T-helper 1 cell (primary cell): ENCODE measurements at regions not wholly inside any gene's neighbourhood (a gene's known extent, or its start where the extent isn't known, plus 50 kb on each side); places are given as distances from the start of the nearest gene placed in this dataset.
"Not testable (repeated sequence)": the region's sequence is repeated elsewhere in the genome, so short reads cannot be mapped to it uniquely, and the experiment has no call there.

ENCODE experiments used
- DNase-seq, 5 donors: peaks; one replicate each; pipeline ENCODE4 v3.0.0-alpha.2; 2012 to 2020

DNA sequence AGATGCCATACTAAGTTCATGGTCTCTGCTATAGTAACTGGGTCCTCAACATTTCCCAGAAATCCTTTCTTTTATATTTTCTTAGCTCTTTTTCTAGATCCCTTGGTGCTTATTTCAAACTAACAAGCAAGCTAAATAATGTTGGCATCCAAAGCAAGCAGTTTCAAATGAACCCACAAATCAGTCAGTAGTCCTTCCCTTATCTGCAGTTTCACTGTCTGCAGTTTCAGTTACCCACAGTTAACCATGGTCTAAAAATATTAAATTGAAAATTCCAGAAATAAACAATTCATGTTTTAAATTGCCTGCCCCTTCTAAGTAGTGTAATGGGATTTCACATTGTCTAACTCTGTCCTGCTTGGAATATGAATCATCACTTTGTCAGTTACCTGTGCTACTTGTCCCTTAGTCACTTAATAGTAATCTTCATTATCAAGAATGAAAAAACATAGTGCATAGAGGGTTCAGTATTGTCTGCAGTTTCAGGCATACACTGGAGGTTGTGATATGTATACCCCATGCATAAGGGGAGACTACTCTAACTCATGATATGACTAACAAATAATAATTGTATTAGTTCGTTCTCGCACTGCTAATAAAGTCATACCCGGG is 633.7 kb downstream of the MECOM start:
- no peak for DNase-seq

DNA sequence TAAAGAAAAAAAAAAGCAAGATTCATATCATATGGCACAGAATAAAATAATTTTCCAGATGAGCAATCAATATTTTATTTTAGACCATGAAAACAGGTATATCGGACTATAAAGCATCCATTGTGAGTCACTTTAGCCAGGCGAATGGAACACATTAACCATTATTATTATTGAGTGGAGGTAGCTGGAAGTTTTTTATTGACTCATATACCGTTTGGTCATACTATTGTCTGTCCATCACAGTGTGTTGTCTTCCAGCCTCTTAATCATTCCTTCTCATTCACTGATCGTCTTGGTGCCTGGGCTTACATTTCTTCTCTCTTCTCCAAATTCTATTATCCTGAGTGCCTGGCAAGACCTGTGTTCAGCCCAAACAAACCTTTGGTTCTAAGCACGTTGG is 634.8 kb downstream of the MECOM start:
- DNase-seq = no peak

DNA sequence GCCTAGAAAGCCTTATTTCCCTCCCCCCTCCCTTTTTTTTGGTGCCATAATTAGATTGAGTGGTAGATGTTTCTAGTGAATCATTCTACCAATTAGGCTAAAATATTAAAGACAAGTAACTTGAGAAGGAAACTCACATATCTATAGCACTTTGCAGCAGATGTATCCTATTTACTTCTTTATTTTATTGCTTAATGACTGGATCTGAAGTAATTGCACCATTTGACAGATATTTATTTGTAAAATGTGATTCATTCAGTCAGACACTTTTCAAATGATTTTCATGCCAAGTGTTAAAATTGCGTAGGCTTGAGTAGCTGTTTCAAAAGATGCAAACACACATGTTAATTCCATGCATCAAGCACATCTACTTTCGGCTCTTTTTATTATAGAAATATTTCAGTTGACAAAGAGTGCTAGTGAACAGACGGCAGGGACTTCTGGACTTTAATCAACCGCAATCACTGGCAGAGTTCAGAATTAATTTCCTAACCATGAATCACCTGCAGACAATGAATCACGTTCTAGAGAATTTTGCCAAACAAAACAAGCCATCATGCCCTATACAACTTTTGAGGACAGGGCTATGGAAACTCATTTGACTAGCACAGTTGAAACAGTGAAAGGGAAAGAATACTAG is 636.8 kb downstream of the MECOM start:
- DNase-seq = no peak

DNA sequence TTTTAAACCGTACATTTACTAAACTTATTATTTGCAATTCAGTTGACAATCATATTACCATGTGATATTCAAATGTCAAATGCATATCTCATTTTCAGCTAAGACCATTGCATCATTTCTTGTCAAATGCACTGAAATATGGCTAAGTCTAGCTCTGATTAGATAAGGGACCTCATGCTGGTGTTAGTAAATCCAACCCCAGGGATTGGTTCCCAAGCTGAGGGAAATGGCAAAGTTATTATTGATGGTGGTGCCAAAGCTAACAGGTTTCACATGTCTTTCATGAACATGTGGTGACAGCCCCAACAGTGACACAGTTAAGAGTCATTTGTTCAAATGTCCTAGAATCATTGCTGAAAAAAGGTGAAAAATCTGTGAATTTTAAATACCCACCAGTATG is 641.1 kb downstream of the MECOM start:
- no peak for DNase-seq

DNA sequence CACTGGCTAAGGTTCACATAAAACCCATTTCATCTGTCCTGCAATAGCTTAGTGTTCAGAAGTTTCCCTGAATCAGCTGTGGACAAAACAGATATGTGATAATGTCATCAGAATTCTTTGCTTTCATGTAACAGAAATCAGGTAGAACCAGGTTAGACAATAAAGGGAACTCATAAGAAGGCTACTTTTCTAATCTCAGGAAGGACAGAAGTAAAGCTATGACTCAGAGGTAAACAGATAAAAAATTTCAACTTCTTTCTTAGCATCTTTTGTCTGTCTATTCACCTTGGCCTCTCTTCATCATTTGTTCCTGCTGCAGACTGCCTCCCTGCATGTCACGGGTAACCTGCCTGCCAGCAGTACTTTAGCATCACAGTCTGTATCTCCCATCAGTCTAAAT is 643.1 kb downstream of the MECOM start:
- DNase-seq = no peak

DNA sequence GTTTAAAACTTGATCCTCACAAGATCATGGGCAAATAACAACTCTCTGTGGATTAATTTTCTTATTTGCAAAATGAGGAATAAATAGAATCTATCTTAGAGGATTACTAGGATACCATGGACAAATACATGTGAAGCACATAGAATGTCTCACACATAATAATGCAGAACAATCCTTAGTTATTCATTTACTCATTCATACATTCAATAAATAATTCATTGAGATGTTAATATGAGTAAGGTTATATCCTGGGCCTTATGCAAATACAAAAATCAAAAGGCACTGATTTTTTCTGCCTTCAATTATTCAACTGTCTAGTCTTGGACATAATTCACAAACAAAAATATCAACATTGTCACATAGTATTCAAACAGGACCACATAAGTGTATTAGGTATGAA is 654.1 kb downstream of the MECOM start:
- DNase-seq = no peak

DNA sequence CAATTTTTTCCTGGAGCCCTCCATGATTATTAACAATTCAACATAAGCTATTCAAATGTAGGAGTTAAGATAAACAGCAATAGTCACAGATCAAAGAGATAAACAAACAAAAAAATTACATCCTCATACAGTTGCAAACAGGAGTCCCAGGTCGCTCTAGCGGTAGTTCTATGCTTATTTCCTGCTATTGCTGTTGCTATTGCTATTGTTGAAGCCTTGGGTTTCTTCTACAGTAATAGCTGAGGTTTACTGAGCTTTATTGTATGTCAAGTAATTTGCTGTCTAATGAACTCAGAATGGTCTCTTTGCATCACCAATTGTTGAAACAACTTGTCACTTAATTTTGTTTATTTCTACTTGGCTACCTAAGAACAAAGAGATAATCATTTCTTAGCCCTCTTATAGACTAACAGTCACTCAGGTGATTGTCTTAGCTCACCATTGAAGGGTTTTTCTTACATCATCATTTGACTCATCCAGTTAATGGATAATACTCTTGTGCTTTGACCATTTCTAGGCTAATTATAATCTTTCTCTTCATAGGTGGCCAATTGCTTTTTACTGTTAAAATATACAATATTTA is 654.6 kb downstream of the MECOM start:
- DNase-seq = no peak

DNA sequence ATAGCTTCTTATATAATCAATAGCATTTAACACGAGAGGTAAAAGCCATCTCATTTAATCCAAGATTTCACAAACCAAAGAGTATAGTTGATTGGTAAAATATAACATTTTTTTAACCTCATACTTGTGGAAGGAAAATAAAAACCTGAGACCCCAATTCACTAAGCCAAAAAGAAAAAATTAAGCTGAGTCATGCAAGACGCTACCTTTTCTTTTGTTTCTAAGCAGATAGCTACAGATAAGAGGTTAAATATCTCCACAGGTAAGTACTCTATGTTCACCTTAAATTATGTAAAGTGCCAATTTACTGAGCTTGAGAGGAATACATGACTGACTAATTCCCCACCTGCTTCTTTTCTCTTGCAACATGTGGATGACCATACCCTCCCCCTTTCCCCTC is 656.4 kb downstream of the MECOM start:
- no peak for DNase-seq

DNA sequence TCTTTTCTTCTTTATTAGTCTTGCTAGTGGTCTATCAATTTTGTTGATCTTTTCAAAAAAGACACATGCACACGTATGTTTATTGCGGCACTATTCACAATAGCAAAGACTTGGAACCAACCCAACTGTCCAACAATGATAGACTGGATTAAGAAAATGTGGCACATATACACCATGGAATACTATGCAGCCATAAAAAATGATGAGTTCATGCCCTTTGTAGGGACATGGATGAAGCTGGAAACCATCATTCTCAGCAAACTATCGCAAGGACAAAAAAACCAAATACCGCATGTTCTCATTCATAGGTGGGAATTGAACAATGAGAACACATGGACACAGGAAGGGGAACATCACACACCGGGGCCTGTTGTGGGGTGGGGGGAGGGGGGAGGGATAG is 657.1 kb downstream of the MECOM start:
- not testable (repeated sequence) for DNase-seq

DNA sequence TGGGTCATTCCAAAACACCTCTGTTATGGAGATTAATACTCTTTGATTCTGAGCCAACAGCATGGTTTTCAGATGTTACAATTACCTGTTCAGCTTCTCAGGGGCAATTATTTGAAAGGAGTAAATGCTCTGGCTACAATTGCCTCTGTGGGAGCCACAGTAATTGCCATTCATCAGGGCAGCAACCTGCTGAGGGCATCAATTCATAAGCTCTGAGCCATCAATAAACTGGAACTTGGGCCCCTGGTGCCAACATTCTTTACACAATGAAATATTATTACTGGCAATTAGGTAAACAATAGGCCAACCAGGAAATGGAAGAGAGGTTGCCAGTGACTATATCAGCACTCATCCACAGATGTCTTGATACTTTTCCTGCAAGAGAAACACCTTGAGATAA is 660.8 kb downstream of the MECOM start:
- no peak for DNase-seq

DNA sequence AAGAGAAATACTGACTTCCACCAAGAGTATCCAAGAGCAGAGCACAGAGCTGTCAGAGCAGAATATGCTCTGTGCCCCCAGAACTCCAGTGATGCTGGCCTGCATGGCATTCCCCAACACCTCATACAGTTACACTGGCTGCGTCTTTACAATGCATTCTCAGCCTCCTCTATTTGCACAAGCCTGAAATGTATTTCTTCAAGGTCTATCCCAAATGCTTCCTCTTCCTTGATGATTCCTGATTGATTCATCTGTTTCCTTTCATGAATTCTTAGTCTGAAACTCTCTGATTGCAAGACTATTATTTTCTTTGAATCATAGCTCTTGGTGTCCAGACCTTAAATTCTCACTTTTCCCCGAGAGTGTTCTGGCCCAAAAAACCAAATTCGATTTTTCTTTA is 664.7 kb downstream of the MECOM start:
- DNase-seq = no peak

DNA sequence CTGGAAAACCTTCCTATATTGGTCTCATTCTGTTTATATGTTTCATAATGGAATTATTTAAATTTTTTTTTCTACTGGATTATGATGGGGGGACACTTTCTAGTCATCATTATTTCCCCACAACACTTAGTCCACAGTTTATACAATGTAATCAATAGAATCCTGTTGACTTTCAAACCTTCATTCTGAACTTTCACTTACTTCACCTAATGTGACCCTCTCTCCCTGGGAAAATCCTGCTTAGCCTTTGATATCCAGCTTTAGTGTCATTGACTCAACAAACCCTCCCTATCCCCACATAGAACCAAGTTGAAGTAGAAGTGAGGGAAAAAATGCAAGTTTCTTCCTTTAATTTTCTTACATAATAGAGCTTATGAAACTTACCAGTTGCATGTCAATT is 666.0 kb downstream of the MECOM start:
- DNase-seq = no peak

DNA sequence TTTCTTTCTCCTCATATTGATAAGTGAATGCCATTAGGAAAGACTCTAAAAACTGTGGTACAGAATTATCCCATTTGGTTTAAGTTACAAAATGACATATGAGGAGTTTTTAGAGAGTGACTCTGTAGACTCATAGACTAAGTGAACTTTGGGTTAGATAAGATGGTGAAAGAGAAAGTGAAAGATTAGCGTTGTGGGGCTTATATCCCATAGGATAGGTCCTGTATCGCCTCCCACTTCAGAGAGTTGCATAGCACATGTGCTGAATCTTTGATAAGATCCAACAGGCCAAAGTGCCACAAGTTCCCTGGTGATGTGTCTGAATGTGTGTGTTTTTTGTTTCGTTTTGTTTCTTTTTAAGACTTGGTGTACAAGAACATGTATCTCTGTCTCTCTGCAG is 666.9 kb downstream of the MECOM start:
- DNase-seq = no peak

DNA sequence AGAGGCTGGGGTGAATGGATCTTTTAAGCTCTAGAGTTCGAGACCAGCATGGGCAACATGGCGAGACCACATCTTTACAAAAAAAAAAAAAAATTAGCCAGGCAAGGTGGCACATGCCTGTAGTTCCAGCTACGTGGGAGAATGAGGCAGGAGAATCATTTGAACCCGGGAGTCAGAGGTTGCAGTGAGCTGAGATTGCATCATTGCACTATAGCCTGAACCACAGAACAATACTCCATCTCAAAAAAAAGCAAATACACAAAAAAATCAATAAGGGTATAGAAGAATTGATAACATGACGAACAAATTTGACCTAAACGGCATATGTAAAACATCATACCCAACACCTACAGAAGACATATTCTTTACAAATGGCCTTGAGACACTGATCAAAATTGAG is 668.4 kb downstream of the MECOM start:
- DNase-seq = no peak

DNA sequence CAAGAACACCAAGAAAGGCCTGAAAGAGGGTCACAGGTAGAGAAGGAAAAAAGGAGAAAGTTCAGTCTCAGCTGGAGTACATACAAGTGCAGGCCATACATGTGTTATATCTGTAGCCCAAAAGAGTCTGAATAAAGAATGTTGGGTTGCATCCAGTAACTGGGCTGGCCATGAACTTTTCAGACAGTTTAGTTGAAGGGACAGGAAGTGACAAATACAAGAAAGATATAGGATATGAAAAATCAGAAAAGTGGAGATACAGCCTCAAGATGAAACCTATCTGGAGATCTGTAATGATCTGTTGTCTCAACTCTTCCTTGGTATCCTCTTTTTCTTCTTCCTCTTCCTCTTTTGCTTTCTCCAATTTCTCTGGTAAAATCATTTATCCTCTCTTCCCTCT is 671.7 kb downstream of the MECOM start:
- DNase-seq = no peak

DNA sequence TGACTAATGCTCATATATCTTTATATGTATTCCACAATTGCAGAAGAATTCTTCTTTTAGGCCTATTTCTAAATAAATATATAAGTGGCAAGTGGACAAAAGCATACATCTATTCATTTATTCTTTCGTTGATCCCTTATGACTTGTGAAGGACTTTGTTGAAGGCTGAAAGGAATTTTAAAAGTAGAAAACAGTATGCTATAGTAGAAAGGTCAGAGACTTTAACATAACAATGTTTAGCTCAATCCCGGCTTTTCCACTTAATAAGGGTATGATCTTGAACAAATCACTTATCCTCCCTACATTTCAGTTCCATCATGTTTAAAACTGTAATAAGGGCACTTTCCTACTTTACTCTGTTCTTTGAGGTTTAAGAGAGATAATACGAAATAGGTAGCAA is 672.9 kb downstream of the MECOM start:
- no peak for DNase-seq

DNA sequence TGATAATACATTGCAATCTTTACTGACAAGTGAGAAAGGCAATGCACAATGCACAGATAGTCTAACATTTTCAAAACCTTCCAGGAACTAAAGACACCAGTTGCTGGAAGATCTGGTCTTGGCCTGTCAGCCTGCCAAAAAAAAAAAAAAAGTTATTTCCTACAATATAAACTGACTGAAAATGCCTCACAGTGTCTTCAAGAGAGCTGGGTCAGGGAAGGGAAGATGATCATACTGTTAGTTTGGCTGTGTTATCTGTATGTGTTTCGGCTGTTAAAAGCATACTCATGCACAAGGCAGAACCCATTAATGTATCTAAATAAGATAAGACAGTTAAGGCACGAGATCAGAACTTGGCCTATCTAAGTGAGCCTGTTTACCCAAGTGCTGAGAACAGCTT is 673.4 kb downstream of the MECOM start:
- DNase-seq = no peak

DNA sequence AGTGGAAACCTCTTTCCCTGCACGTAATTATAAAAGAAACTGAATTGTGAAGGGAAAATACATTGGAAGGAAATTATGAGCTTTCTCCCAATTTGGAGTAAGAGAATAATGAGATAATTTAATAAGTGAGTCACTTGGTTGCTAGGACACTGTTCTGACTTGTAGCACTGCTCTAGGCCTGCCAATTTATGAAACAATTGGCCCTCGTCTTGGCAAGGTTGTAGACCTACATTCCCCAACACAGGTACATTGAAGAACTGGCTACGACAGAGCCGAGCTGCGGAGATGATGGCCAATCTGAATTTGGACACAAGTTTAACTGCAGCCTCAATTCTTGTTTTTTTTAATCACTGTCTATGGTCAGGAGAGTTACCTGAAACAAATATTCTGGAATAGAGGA is 674.1 kb downstream of the MECOM start:
- DNase-seq = no peak

DNA sequence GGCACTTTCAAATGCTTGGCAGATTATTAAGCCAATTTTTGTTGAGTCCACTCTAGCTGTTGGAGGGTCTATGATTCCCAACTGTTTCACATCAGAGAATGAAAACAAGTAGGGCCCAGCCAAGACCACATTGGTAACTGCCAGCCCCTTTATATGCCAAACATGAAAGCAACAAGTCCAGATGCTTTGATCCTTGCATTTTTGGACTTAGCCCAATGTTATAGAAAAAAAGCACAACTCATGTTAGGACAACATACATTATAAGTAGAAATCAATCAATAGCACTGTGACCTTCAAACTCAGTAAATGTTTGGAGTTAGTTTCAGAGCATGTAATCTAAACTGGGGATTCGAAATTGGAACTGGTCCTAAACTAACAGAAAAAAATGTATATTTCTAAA is 674.7 kb downstream of the MECOM start:
- no peak for DNase-seq

DNA sequence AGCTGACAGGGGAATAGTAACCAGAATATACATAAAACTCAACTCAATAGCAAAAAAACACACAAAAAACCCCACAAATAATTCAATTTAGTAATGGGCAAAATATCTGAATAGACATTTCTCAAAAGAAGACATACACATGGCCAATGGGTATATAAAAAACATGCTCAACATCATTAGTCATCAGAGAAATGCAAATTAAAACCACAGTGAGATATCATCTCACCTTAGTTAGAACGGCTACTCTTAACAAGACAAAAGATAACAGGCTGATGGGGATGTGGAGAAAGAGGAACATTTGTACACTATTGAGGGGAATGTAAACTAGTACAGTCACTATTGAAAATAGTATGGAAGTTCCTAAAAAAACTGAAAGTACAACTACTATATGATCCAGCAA is 678.6 kb downstream of the MECOM start:
- no peak for DNase-seq

DNA sequence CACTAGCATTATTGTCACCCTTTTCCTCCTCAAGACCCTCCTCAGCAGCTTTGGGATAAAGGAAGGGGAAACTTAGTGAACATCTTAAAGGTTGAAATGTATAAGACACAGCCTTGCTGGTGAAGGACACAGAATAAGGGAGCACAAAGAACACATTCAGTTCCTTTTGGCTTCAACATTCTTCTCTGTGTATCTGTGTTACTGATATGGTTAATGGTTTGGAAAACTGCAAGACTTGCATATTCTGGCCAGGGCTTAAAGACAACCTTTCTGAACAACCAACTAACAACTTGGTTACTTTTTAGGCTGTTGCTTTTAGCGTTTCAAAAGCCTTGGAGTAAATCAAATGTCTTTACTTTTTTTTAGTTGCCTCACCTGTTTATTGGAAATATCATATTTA is 680.5 kb downstream of the MECOM start:
- no peak for DNase-seq

DNA sequence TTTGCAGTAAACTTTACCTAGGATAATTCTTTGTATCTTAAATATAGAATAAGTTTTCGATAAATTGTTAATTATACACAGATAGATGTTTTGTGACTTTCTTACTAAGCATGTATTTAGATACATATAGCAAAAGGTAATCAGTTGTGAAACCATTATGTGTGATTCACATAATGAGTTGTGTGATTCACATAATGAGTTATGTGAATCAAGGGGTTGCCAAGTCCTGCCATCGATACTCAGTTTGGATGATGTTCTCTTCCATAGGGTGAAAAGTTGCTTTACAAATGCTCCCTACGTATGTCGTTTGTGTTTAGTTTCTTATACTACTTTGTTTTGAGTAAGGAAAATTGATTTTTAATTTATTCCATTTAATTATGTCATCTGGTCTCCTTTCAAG is 682.1 kb downstream of the MECOM start:
- no peak for DNase-seq

DNA sequence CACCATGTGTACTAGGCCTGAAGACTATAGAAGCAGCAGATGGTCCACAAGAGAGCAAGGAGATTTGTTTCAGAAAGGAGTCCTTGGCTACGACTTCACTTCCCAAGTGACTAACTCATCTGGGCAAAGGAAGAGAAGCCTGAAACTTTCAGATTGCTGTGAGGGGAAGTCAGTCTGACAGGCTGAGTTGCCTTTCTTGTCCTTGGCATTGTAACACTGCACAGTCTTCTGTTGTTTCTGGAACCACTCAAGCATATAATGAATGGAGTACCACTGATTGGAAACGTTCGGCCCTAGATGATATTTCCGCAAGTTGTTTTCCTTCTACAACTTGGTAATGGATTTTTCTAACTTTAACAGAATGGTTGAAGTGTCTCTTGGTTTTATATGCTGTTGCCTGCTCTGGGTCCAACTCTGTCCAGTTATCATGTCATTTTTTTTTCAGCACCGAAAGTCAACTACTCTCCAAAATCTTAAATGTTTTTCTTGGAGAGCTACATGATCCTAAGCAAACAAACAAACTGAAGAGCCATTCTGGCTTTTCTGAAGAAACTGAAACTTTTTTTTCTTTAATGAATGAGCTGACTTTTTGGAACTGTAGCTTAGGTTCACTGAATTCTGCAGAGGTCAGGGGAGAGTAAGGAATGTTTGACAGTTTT is 685.7 kb downstream of the MECOM start:
- DNase-seq = no peak

DNA sequence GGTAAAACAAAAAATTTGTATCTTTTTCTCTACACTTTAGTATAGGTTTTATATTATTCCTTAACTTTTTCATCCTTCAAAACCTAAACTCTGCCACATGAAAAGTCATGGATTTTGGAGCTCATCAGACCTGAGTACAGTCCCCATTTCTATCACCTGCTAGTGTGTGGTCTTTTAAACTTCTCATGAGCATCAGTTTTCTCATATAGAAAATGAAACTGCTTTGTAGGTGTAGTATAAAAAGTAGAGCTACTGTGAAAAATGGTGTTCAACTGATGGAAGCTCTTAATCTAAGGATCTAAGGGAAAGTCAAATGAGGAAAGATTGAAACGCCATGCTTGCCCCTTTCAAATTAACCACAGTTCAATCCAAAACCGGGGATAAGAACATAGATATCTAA is 686.5 kb downstream of the MECOM start:
- no peak for DNase-seq
